HG02763 (cell line): ENCODE measurements at regions not wholly inside any gene's neighbourhood (a gene's known extent, or its start where the extent isn't known, plus 50 kb on each side); places are given as distances from the start of the nearest gene placed in this dataset.

Experiments
- ATAC-seq: cut with Tn5 transposase; IDR thresholded peaks from one replicate; pipeline ENCODE4 v1.9.1; 2021; ENCODE audit warnings: mild to moderate bottlenecking, moderate library complexity; ENCODE audit not compliant: unreplicated experiment

DNA sequence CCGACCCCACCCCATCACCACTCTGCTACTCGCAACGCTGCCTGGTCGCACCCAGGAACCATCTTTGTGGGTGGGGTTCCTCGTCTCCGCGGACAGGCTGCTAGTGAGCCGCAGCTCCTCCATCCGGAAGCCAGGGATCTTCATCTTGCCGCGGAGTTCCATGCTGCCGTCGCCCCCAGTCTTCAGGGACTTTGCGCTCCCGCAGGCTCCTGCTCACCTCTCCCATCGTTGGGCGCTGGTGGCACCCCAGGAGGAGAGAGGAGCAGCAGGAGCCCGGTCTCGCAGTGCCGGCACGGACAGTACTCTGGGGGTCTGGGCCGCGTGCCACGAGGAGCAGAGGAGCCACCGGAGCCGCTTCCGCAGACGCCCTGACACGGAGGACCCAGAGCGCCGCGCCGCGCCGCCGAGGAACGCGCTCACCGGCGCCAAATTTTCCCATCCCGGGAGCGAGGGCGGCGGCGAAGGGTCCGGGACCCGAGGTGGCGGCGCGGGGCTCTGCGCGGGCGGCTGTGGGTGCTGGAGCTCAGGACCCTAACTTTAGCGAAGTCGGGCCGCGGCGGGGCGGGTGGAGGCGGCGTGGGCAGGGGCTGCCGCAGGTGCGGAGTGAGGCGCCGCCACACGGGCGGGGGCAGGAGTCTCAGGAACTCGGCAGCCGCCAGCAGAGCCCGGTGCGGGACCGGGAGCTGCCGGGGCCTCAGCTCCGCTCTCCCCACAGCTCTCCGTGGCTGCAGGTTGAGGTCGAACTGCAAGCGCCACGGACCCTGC lies 750.1 kb upstream of the SORCS1 start:
- no peak for ATAC-seq

DNA sequence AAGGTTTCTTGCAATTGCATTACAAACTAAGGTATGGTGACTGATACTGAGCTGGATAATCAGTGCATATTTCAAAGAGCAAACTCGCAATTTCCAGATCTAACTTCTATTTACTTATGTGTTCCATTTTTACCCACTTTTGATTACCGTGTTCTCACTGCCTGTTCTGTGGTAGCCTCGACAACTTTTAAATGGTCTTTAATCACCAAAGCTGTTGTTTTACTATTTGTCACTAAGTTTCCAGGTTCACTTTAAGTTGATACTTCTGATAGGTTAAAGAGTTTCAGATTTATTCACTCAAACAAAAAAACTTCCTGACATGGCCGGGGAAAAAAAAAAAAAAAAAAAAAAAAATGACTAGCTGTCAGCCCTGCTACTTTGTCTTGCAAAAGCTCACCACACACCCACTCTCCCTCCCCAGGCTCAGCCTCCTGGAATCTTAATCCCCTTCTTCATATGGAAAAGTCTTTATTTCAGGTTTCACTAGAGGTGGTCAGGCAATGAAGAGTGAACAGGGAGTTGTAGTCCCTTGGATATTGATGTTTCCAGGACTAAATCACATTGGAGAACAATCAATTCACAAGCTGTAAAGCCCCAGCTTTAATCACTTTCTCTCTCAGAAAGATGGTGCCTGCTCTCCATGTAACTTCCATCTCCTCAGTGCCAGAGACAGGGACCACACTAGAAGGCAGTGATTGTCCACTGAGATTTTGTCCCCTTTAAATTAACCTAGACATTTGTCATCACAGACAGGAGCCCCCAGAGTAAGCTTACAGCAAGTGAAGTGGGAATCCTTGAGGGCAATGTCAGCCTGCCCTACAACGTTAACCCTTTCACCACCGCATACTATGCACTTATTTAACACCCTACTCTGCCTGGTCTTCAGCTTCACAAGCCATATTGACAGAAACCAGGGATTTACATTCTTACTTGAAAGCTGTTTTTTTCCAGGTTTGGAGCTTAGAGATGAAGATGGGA lies 749.1 kb upstream of the SORCS1 start:
- ATAC-seq, result no peak

- ATAC-seq, result no peak
Measured at GRCh38 chr10:107901076-107901475, 736.6 kb upstream of the SORCS1 start.

DNA sequence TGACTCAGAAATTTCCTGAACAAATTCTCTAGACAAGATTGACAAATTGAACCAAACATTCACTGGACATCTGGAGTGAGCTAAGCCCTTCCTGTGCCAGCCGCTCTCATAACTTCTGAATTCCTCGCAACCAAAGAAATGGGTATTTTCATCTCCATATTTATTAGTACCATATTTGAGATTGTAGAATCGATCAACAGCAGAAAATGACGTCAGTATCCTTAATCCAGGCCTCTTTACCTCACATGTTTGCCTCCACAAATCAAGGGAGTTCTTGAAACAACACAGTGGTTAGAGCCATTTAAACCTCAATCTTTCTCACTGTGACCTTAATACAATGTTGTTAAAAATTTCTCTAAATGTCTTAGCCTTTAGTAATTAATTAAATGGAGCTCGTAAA lies 735.6 kb upstream of the SORCS1 start:
- ATAC-seq, result no peak

DNA sequence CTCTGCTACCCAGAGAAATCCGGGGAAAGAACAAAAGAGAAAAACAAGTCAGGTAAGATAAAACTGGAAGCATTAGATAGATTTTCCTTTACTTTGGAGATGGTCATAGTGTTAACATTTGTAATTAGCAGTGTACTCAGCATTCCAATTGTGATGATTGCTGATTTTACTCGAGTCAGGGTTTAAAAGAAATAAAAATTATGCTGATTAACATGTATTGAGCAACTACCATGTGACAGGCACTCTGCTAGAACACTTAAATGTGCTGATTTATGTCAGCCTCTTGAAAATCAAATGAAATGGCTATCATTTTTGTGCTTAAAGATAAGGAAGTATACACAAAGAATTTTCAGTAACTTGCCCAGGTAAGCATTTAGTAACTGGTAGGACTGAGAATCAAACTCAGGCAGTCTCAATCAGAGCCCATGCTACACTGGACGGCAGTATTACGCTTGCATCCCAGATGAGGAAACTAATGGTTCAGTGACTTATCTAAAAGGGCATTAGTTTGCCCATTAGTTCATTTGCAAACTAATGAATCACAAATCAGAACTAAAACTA lies 735.1 kb upstream of the SORCS1 start:
- ATAC-seq, result no peak

- no peak for ATAC-seq
Measured at GRCh38 chr10:107899075-107899474, 734.6 kb upstream of the SORCS1 start.

GRCh38 chr10:107898392-107898791 lies 733.9 kb upstream of the SORCS1 start:
- no peak for ATAC-seq

DNA sequence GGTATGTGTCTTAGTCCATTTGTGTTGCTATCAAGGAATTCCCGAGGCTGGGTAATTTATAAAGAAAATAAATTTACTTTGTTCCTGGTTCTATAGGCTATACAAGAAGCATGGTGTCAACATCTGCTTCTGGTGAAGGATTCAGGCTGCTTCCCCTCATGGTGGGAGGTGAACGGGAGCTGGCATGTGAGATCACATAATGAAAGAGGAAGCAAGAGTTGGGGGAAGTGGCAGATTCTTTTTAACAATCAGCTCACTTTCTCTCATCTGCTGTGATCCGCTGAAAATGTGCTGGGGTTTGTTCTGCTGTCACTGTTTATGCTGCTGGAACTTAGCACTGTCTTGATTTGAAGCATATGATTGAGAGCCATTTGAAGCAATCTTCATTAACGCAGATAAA lies 730.0 kb upstream of the SORCS1 start:
- no peak for ATAC-seq

GRCh38 chr10:107889105-107889504 lies 724.6 kb upstream of the SORCS1 start:
- ATAC-seq, result no peak

DNA sequence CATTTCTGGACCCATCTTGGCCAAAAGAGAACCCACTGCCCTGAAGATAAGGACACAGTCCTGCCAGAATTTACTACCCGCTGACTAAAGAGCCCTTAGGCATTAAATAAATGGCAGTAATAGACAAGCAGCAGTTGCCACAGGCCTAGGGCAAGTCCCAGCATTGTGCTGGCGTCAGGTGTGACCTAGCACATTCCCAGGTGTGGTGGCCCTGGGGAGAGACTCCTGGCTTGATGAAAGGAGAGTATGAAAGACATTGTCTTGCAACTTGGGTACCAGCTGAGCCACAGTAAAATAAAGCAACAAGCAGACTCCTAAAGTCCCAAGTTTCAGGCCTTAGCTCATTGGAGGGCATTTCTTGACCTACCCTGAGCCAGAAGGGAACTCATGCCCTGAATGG lies 715.7 kb upstream of the SORCS1 start:
- ATAC-seq, result no peak

DNA sequence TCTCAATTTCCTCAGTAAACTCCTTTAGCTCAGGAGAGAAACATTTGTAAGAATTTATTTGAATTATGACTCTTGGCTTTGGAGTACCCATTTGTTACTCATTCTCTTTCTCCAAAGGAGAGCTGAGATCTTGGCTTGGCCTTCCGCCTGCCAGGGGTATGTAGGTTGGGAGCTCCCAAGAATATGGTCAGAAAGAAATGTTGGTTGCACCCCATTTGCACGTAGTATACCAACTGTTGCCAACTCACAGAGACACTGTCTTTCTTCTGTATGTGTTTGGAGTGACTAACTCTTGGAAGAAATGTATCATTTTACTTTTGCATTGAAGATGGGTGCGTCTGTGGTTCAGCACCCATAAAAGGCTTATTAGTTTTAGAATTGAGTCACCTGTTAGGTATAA lies 708.5 kb upstream of the SORCS1 start:
- ATAC-seq, result no peak

DNA sequence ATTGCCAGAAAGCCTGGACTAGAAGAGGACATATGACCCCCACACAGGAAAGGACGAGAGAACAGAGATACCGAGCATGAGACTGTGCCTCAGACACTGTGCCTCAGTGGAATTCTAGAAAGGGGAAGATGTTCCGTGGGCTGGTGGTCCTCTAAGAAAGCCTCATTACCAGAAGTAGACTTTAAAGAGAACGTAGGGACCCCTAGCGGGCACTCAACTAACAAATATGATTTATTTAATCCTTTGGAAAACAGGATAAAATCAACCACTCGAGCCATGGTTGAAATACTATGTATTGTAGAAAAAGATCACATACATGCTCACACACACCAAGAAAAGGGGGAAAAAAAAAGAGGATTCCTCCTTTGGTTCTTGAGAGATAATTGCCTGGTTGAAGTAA lies 701.2 kb upstream of the SORCS1 start:
- ATAC-seq, result no peak

DNA sequence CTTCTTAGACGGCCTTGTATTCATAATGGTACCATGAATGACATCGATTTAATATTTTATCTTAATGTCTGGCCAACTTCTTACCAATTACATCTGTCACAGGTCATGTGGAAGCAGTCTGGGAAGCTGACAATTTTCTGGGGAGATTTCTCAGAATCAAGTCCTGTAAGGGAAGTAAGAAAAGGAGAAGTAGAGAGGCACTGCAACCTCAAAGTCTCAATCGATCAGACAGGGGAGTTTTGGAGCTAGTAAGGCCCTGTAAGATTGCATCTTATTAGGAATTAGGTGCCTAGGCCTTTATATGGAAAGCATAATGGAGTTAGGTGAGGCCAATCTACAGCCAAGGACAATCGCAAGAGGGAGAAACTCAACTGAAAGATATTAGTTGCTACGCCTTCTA lies 694.6 kb upstream of the SORCS1 start:
- ATAC-seq, result no peak

- no peak for ATAC-seq
Measured at GRCh38 chr10:107856047-107856315, 691.5 kb upstream of the SORCS1 start.

DNA sequence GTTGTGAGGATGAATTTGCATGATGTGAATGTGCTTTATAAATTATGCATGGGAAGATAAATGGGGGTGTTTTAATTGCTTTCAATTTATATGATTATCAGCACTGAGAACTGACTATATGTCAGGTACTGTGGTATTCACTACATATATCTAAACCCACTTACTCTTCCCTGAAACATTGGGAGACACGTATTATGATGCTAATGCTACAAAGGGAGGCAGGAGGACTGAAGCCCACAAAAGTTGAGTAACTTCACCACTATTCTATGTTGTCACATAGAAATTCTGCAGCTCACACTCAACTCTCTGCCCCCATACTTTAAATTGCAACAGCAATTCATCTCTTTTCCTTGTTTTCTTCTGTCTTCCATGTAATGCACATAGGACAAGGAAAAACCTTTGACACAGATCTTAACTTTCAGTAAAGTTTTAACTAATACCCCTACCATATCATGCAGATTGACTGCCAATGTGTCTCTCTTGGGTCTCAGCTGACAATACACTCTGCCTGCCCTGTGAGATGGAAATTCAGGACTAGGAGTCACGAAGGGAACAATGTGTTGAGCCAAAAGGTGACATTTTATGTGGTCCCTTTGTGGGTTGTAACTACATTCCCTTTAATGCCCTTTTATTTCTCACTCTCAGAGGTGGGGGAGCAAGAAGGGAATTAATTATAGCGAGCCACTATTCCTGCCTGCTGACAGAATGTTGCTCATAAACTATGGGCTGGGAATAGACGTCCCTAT lies 691.0 kb upstream of the SORCS1 start:
- no peak for ATAC-seq

- ATAC-seq, result no peak
Measured at GRCh38 chr10:107848726-107849360, 684.3 kb upstream of the SORCS1 start.

- ATAC-seq, result no peak
Measured at GRCh38 chr10:107847620-107848019, 683.1 kb upstream of the SORCS1 start.

- no peak for ATAC-seq
Measured at GRCh38 chr10:107834706-107835105, 670.2 kb upstream of the SORCS1 start.

- no peak for ATAC-seq
Measured at GRCh38 chr10:107831772-107832171, 667.3 kb upstream of the SORCS1 start.

DNA sequence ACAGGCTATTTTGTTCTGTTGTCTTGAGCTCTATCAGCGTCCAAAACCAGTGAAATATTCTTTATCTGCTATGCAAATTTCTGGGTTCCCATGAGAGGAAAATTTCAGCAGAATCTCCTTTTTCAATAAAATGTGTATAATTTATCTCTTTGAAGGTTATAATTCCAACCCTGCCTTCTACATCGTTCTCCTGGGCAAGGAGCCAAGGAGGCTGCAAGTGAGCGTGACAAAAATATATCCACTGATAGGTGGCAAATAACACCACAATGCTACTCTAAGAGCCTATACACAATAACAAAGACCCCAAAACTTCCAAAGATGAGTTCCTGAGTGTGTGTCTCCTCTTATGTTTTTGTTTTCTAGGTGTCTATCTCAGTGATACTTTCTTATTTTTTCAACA lies 664.7 kb upstream of the SORCS1 start:
- ATAC-seq, result no peak

- no peak for ATAC-seq
Measured at GRCh38 chr10:107826171-107826570, 661.7 kb upstream of the SORCS1 start.
